Upper lobe of left lung (tissue), 6 donors: ENCODE measurements at regions not wholly inside any gene's neighbourhood (a gene's known extent, or its start where the extent isn't known, plus 50 kb on each side); places are given as distances from the start of the nearest gene placed in this dataset.

ENCODE experiments used
- ATAC-seq, 2 donors: fragments of 200-7000 bp; cut with Tn5 transposase; one replicate each; pipeline ENCODE4 v1.9.1; 2022; ENCODE audit warnings: mild to moderate bottlenecking in 2 of 2, moderate library complexity in 2 of 2; ENCODE audit not compliant: low FRiP score in 2 of 2
- DNase-seq, 2 donors: peaks; one replicate each; pipeline ENCODE4 v3.0.0-alpha.2; 2019 to 2020
- H3K27ac ChIP-seq, 4 donors: fragments of 200-600 bp; sonication (generic); one replicate each; pipeline ENCODE4 v1.5.1; 2016 to 2019
- H3K27me3 ChIP-seq, 4 donors: fragments of 200-600 bp; sonication (generic); one replicate each; pipeline ENCODE4 v1.5.1; 2017 to 2019
- H3K36me3 ChIP-seq, 4 donors: fragments of 200-600 bp; sonication (generic); one replicate each; pipeline ENCODE4 v1.5.1; 2016 to 2019
- H3K4me1 ChIP-seq, 4 donors: fragments of 200-600 bp; sonication (generic); one replicate each; pipeline ENCODE4 v1.5.1; 2018 to 2019
- H3K4me3 ChIP-seq, 4 donors: fragments of 200-600 bp; sonication (generic); one replicate each; pipeline ENCODE4 v1.5.1; 2017 to 2019; ENCODE audit warnings: mild to moderate bottlenecking in 2 of 4, moderate library complexity in 1 of 4
- H3K9me3 ChIP-seq, 4 donors: fragments of 200-600 bp; sonication (generic); one replicate each; pipeline ENCODE4 v1.5.1; 2018 to 2019
- EP300 ChIP-seq, 4 donors: sonication (generic); formaldehyde crosslinking; IDR thresholded peaks; one replicate each; pipeline ENCODE4 v1.5.1; 2017; ENCODE audit warnings: antibody characterized with exemption in 4 of 4, control low read depth in 2 of 4
- POLR2A ChIP-seq, 4 donors: fragments of 450-650 bp; IDR thresholded peaks; one replicate each; pipeline ENCODE4 v1.5.1; 2016 to 2017; ENCODE audit warnings: antibody characterized with exemption in 4 of 4, mild to moderate bottlenecking in 2 of 4
- POLR2AphosphoS5 ChIP-seq, 2 donors: sonication (generic); formaldehyde crosslinking; IDR thresholded peaks; one replicate each; pipeline ENCODE4 v1.5.1; 2017; ENCODE audit warnings: antibody characterized with exemption in 2 of 2
- WGBS, 2 donors: methylation state at CpG; one replicate each; pipeline ENCODE4 v1.1.5; 2017 to 2018; 5-methylcytosine and 5-hydroxymethylcytosine counted together
- TF ChIP-seq, protein P1 (sequence below), 6 experiments: fragments of 450-650 bp in 4 of 6; fragments of 200-600 bp in 2 of 6; sonication (generic) in 2 of 6; IDR thresholded peaks; one replicate each; pipeline ENCODE4 v1.5.1; 2016 to 2019; ENCODE audit warnings: antibody characterized with exemption in 6 of 6
- donor health status: DM: no; HTN: no; CAD: no; lungs with moderate emphysema.
- donor health status: DM: no; HTN: yes; CAD: no; lungs with severe emphysema.

DNA sequence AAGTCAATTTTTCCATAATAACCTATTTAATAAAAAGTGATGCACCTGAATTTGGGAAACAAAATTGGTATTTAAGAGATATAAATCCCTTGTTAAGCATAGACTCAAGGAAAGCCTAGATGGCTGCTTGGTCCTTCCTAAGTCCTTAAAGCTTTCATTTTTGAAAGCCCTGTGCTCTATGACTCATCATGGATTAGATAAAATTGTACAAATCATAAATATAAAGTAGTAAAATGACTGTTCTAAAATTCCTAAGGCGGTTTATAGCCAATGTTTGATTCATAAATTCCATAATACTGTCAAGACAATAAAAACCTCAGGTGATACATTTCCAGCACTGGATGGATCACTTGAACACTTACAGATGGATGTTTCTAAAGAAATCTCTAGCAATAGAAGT is 730.8 kb upstream of the EPHA6 start:
- 79 to 85% methylated on average over 1 of the region's 1 CpG for WGBS, 2 donors
- ATAC-seq (no peak), DNase-seq (no peak)
- TF ChIP-seq POLR2A (IDR thresholded peaks at IDR 0.05) (no peak), EP300 (IDR thresholded peaks at IDR 0.05) (no peak)
- TF ChIP-seq, protein P1, sequence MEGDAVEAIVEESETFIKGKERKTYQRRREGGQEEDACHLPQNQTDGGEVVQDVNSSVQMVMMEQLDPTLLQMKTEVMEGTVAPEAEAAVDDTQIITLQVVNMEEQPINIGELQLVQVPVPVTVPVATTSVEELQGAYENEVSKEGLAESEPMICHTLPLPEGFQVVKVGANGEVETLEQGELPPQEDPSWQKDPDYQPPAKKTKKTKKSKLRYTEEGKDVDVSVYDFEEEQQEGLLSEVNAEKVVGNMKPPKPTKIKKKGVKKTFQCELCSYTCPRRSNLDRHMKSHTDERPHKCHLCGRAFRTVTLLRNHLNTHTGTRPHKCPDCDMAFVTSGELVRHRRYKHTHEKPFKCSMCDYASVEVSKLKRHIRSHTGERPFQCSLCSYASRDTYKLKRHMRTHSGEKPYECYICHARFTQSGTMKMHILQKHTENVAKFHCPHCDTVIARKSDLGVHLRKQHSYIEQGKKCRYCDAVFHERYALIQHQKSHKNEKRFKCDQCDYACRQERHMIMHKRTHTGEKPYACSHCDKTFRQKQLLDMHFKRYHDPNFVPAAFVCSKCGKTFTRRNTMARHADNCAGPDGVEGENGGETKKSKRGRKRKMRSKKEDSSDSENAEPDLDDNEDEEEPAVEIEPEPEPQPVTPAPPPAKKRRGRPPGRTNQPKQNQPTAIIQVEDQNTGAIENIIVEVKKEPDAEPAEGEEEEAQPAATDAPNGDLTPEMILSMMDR (IDR thresholded peaks at IDR 0.05) = no peak
- Histone ChIP-seq H3K9me3 (no peaks in the 10 kb centered on the region), H3K27me3 (no peaks in the 10 kb centered on the region), H3K4me1 (no peaks in the 10 kb centered on the region), H3K27ac (no peak overlapping the region), H3K36me3 (no peaks in the 10 kb centered on the region), H3K4me3 (no peak overlapping the region)

DNA sequence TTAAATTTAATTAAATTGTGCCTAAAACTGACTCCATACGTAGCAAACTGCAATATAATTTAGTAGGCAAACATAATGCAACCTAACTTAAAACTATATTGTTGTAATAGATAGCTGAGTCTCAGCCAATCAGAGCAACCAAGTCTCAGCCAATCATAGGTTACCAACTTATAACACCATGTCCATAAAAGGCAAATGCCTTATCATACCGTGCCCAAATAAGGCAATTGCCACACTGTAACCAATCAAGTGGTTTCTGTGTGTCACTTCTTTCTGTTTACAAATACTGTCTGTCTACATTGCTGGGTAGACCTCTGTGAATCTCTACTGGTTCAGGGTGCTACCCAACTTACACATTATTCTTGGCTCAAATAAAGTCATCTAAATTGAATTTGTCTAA is 728.4 kb upstream of the EPHA6 start:
- Histone ChIP-seq H3K27ac (no peak overlapping the region), H3K4me3 (no peak overlapping the region), H3K4me1 (no peaks in the 10 kb centered on the region), H3K36me3 (no peaks in the 10 kb centered on the region), H3K27me3 (no peaks in the 10 kb centered on the region), H3K9me3 (no peaks in the 10 kb centered on the region)
- DNase-seq (no peak), ATAC-seq (no peak)
- TF ChIP-seq POLR2AphosphoS5 (IDR thresholded peaks at IDR 0.05) (no peak), POLR2A (IDR thresholded peaks at IDR 0.05) (no peak), EP300 (IDR thresholded peaks at IDR 0.05) (no peak)
- TF ChIP-seq, protein P1 (IDR thresholded peaks at IDR 0.05) = no peak
- WGBS, 2 donors = 76 to 82% methylated on average over 2 of the region's 2 CpGs

DNA sequence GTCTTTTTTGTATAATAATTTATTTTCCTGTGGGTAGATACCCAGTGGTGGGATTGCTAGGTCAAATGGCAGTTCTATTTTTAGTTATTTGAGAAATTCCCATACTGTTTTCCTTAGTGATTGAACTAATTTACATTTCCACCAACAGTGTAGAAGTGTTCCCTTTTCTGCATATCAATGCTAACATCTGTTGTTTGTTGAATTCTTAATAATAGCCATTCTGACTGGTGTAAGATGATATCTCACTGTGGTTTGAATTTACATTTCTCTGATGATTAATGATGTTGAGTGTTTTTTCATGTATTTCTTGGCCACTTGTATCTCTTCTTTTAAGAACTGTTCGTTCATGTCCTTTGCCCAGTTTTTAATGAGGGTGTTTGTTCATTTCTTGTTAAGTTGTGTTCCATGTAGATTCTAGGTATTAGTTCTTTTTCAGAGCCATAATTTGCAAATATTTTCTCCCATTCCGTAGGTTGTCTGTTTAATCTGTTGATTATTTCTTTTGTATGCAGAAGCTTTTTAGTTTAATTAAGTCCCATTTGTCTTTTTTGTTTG is 713.3 kb upstream of the EPHA6 start:
- TF ChIP-seq POLR2AphosphoS5 (IDR thresholded peaks at IDR 0.05) (no peak), EP300 (IDR thresholded peaks at IDR 0.05) (no peak), POLR2A (IDR thresholded peaks at IDR 0.05) (no peak)
- TF ChIP-seq, protein P1 (IDR thresholded peaks at IDR 0.05) = no peak
- Histone ChIP-seq H3K9me3 (no peaks in the 10 kb centered on the region), H3K4me3 (no peak overlapping the region), H3K36me3 (no peaks in the 10 kb centered on the region), H3K4me1 (no peaks in the 10 kb centered on the region), H3K27ac (no peak overlapping the region), H3K27me3 (no peaks in the 10 kb centered on the region)
- ATAC-seq = no peak
- WGBS, 2 donors = 51 to 54% methylated on average over 2 of the region's 2 CpGs
- no peak for DNase-seq

DNA sequence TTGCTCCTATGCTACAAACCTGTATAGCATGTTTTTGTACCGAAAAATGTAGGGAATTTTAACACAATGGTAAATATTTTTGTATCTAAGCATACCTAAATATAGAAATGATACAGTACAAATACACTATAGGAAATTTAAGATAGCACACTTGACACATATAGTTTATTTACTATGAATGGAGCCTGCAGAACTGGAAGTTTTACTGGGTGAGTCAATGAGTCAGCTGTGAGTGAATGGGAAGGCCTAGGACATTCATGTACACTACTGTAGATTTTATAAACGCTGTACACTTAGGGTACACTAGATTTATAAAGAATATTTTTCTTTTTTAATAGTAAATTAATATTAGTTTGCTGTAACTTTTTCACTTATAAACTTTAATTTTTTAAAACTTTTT is 707.7 kb upstream of the EPHA6 start:
- 80 to 81% methylated on average over 2 of the region's 2 CpGs for WGBS, 2 donors
- no peak for ATAC-seq
- no peaks in the 10 kb centered on the region for H3K27me3 ChIP-seq
- H3K4me1 ChIP-seq = no peaks in the 10 kb centered on the region
- no peak overlapping the region for H3K27ac ChIP-seq
- no peak for DNase-seq
- no peaks in the 10 kb centered on the region for H3K9me3 ChIP-seq
- H3K36me3 ChIP-seq = no peaks in the 10 kb centered on the region
- TF ChIP-seq EP300 (IDR thresholded peaks at IDR 0.05) (no peak), POLR2AphosphoS5 (IDR thresholded peaks at IDR 0.05) (no peak), POLR2A (IDR thresholded peaks at IDR 0.05) (no peak)
- TF ChIP-seq, protein P1 (IDR thresholded peaks at IDR 0.05) = no peak
- no peak overlapping the region for H3K4me3 ChIP-seq
